ENCODE measurements at regions not wholly inside any gene's neighbourhood (a gene's known extent, or its start where the extent isn't known, plus 50 kb on each side); places are given as distances from the start of the nearest gene placed in this dataset.

- H3K4me3 ChIP-seq (ENCODE audit: low read depth in 1 of 2, low read length in 2 of 2), result no peak overlapping the region
- H3K9me3 ChIP-seq (ENCODE audit: control insufficient read depth in 1 of 2, low read length in 2 of 2), result no peaks in the 10 kb centered on the region
- H3K27me3 ChIP-seq (ENCODE audit: low read depth, low read length), result no peaks in the 10 kb centered on the region
Observed at GRCh38 chr21:14842601-14843000, 222.2 kb downstream of the NRIP1 start.

GRCh38 chr21:14841511-14842472 lies 223.0 kb downstream of the NRIP1 start:
- Histone ChIP-seq H3K27me3 (ENCODE audit: low read depth, low read length) (no peaks in the 10 kb centered on the region), H3K36me3 (ENCODE audit: control insufficient read depth in 1 of 2, insufficient read depth in 2 of 2, low read length in 2 of 2) (no peaks in the 10 kb centered on the region), H3K9me3 (ENCODE audit: control insufficient read depth in 1 of 2, low read length in 2 of 2) (no peaks in the 10 kb centered on the region), H3K4me3 (ENCODE audit: low read depth in 1 of 2, low read length in 2 of 2) (no peak overlapping the region), H3K27ac (ENCODE audit: low read length) (no peak overlapping the region), H3K4me1 (ENCODE audit: control insufficient read depth in 1 of 2, insufficient read depth in 2 of 2, low read length in 2 of 2) (peaks cover 0 to 4% of the 10 kb centered on the region in 2 donors)

More at GRCh38 chr21:14842601-14843000, 222.2 kb downstream of the NRIP1 start:
- peaks cover 0 to 4% of the 10 kb centered on the region in 2 donors for H3K4me1 ChIP-seq (ENCODE audit: control insufficient read depth in 1 of 2, insufficient read depth in 2 of 2, low read length in 2 of 2)
- no peaks in the 10 kb centered on the region for H3K36me3 ChIP-seq (ENCODE audit: control insufficient read depth in 1 of 2, insufficient read depth in 2 of 2, low read length in 2 of 2)
- H3K27ac ChIP-seq (ENCODE audit: low read length), result no peak overlapping the region

- Histone ChIP-seq H3K4me3 (ENCODE audit: low read depth in 1 of 2, low read length in 2 of 2) (no peak overlapping the region), H3K27ac (ENCODE audit: low read length) (no peak overlapping the region), H3K4me1 (ENCODE audit: control insufficient read depth in 1 of 2, insufficient read depth in 2 of 2, low read length in 2 of 2) (peaks cover 0 to 4% of the 10 kb centered on the region in 2 donors), H3K27me3 (ENCODE audit: low read depth, low read length) (no peaks in the 10 kb centered on the region), H3K36me3 (ENCODE audit: control insufficient read depth in 1 of 2, insufficient read depth in 2 of 2, low read length in 2 of 2) (no peaks in the 10 kb centered on the region), H3K9me3 (ENCODE audit: control insufficient read depth in 1 of 2, low read length in 2 of 2) (no peaks in the 10 kb centered on the region)
Observed at GRCh38 chr21:14838400-14838799, 226.4 kb downstream of the NRIP1 start.

GRCh38 chr21:14836950-14837349 lies 227.8 kb downstream of the NRIP1 start:
- no peaks in the 10 kb centered on the region for H3K9me3 ChIP-seq (ENCODE audit: control insufficient read depth in 1 of 2, low read length in 2 of 2)
- H3K27me3 ChIP-seq (ENCODE audit: low read depth, low read length), result no peaks in the 10 kb centered on the region
- peaks cover 0 to 4% of the 10 kb centered on the region in 2 donors for H3K4me1 ChIP-seq (ENCODE audit: control insufficient read depth in 1 of 2, insufficient read depth in 2 of 2, low read length in 2 of 2)
- no peaks in the 10 kb centered on the region for H3K36me3 ChIP-seq (ENCODE audit: control insufficient read depth in 1 of 2, insufficient read depth in 2 of 2, low read length in 2 of 2)
- no peak overlapping the region for H3K27ac ChIP-seq (ENCODE audit: low read length)
- H3K4me3 ChIP-seq (ENCODE audit: low read depth in 1 of 2, low read length in 2 of 2), result no peak overlapping the region

- Histone ChIP-seq H3K36me3 (ENCODE audit: control insufficient read depth in 1 of 2, insufficient read depth in 2 of 2, low read length in 2 of 2) (no peaks in the 10 kb centered on the region), H3K27ac (ENCODE audit: low read length) (no peak overlapping the region), H3K27me3 (ENCODE audit: low read depth, low read length) (no peaks in the 10 kb centered on the region), H3K4me1 (ENCODE audit: control insufficient read depth in 1 of 2, insufficient read depth in 2 of 2, low read length in 2 of 2) (peaks cover 0 to under 1% of the 10 kb centered on the region in 2 donors), H3K9me3 (ENCODE audit: control insufficient read depth in 1 of 2, low read length in 2 of 2) (no peaks in the 10 kb centered on the region), H3K4me3 (ENCODE audit: low read depth in 1 of 2, low read length in 2 of 2) (no peak overlapping the region)
Observed at GRCh38 chr21:14833666-14834351, 231.0 kb downstream of the NRIP1 start.

- H3K27ac ChIP-seq (ENCODE audit: low read length), result no peak overlapping the region
- no peak overlapping the region for H3K4me3 ChIP-seq (ENCODE audit: low read depth in 1 of 2, low read length in 2 of 2)
- H3K27me3 ChIP-seq (ENCODE audit: low read depth, low read length), result no peaks in the 10 kb centered on the region
- no peaks in the 10 kb centered on the region for H3K4me1 ChIP-seq (ENCODE audit: control insufficient read depth in 1 of 2, insufficient read depth in 2 of 2, low read length in 2 of 2)
- H3K36me3 ChIP-seq (ENCODE audit: control insufficient read depth in 1 of 2, insufficient read depth in 2 of 2, low read length in 2 of 2), result no peaks in the 10 kb centered on the region
- H3K9me3 ChIP-seq (ENCODE audit: control insufficient read depth in 1 of 2, low read length in 2 of 2), result no peaks in the 10 kb centered on the region
Observed at GRCh38 chr21:14833241-14833640, 231.6 kb downstream of the NRIP1 start.

GRCh38 chr21:14830307-14830706 lies 234.5 kb downstream of the NRIP1 start:
- Histone ChIP-seq H3K27ac (ENCODE audit: low read length) (no peak overlapping the region), H3K9me3 (ENCODE audit: control insufficient read depth in 1 of 2, low read length in 2 of 2) (no peaks in the 10 kb centered on the region), H3K4me1 (ENCODE audit: control insufficient read depth in 1 of 2, insufficient read depth in 2 of 2, low read length in 2 of 2) (no peaks in the 10 kb centered on the region), H3K4me3 (ENCODE audit: low read depth in 1 of 2, low read length in 2 of 2) (no peak overlapping the region), H3K27me3 (ENCODE audit: low read depth, low read length) (no peaks in the 10 kb centered on the region), H3K36me3 (ENCODE audit: control insufficient read depth in 1 of 2, insufficient read depth in 2 of 2, low read length in 2 of 2) (no peaks in the 10 kb centered on the region)

GRCh38 chr21:14829685-14830084 lies 235.1 kb downstream of the NRIP1 start:
- no peak overlapping the region for H3K27ac ChIP-seq (ENCODE audit: low read length)
- H3K36me3 ChIP-seq (ENCODE audit: control insufficient read depth in 1 of 2, insufficient read depth in 2 of 2, low read length in 2 of 2), result no peaks in the 10 kb centered on the region
- no peak overlapping the region for H3K4me3 ChIP-seq (ENCODE audit: low read depth in 1 of 2, low read length in 2 of 2)
- H3K27me3 ChIP-seq (ENCODE audit: low read depth, low read length), result no peaks in the 10 kb centered on the region
- H3K9me3 ChIP-seq (ENCODE audit: control insufficient read depth in 1 of 2, low read length in 2 of 2), result no peaks in the 10 kb centered on the region
- no peaks in the 10 kb centered on the region for H3K4me1 ChIP-seq (ENCODE audit: control insufficient read depth in 1 of 2, insufficient read depth in 2 of 2, low read length in 2 of 2)

GRCh38 chr21:14827468-14827867 lies 237.3 kb downstream of the NRIP1 start:
- no peak overlapping the region for H3K4me3 ChIP-seq (ENCODE audit: low read depth in 1 of 2, low read length in 2 of 2)
- H3K27me3 ChIP-seq (ENCODE audit: low read depth, low read length), result no peaks in the 10 kb centered on the region
- H3K9me3 ChIP-seq (ENCODE audit: control insufficient read depth in 1 of 2, low read length in 2 of 2), result no peaks in the 10 kb centered on the region
- H3K36me3 ChIP-seq (ENCODE audit: control insufficient read depth in 1 of 2, insufficient read depth in 2 of 2, low read length in 2 of 2), result no peaks in the 10 kb centered on the region
- H3K4me1 ChIP-seq (ENCODE audit: control insufficient read depth in 1 of 2, insufficient read depth in 2 of 2, low read length in 2 of 2), result no peaks in the 10 kb centered on the region
- H3K27ac ChIP-seq (ENCODE audit: low read length), result no peak overlapping the region

- no peaks in the 10 kb centered on the region for H3K4me1 ChIP-seq (ENCODE audit: control insufficient read depth in 1 of 2, insufficient read depth in 2 of 2, low read length in 2 of 2)
- H3K27me3 ChIP-seq (ENCODE audit: low read depth, low read length), result no peaks in the 10 kb centered on the region
- H3K9me3 ChIP-seq (ENCODE audit: control insufficient read depth in 1 of 2, low read length in 2 of 2), result no peaks in the 10 kb centered on the region
- no peak overlapping the region for H3K4me3 ChIP-seq (ENCODE audit: low read depth in 1 of 2, low read length in 2 of 2)
- no peak overlapping the region for H3K27ac ChIP-seq (ENCODE audit: low read length)
- no peaks in the 10 kb centered on the region for H3K36me3 ChIP-seq (ENCODE audit: control insufficient read depth in 1 of 2, insufficient read depth in 2 of 2, low read length in 2 of 2)
Observed at GRCh38 chr21:14826630-14827029, 238.2 kb downstream of the NRIP1 start.

- no peaks in the 10 kb centered on the region for H3K9me3 ChIP-seq (ENCODE audit: control insufficient read depth in 1 of 2, low read length in 2 of 2)
- no peaks in the 10 kb centered on the region for H3K36me3 ChIP-seq (ENCODE audit: control insufficient read depth in 1 of 2, insufficient read depth in 2 of 2, low read length in 2 of 2)
- H3K27ac ChIP-seq (ENCODE audit: low read length), result no peak overlapping the region
- H3K4me3 ChIP-seq (ENCODE audit: low read depth in 1 of 2, low read length in 2 of 2), result no peak overlapping the region
- no peaks in the 10 kb centered on the region for H3K27me3 ChIP-seq (ENCODE audit: low read depth, low read length)
- no peaks in the 10 kb centered on the region for H3K4me1 ChIP-seq (ENCODE audit: control insufficient read depth in 1 of 2, insufficient read depth in 2 of 2, low read length in 2 of 2)
Observed at GRCh38 chr21:14825514-14825974, 239.3 kb downstream of the NRIP1 start.
